ENCODE measurements at regions not wholly inside any gene's neighbourhood (a gene's known extent, or its start where the extent isn't known, plus 50 kb on each side); places are given as distances from the start of the nearest gene placed in this dataset.

- TF ChIP-seq CTCF (IDR thresholded peaks at IDR 0.05) (no peak), POLR2A (IDR thresholded peaks at IDR 0.05) (no peak), POLR2AphosphoS5 (IDR thresholded peaks at IDR 0.05) (no peak), EP300 (IDR thresholded peaks at IDR 0.05) (no peak)
Measured at GRCh38 chr3:69540706-69541581, 155.1 kb upstream of the FRMD4B start.
